ENCODE measurements at regions not wholly inside any gene's neighbourhood (a gene's known extent, or its start where the extent isn't known, plus 50 kb on each side); places are given as distances from the start of the nearest gene placed in this dataset.

GRCh38 chr2:12795851-12796250, 79.1 kb downstream of the TRIB2 start:
- Mint-ChIP-seq H3K9me3 (no peaks in the 10 kb centered on the region), H3K4me3 (no peak overlapping the region), H3K27me3 (ENCODE audit: insufficient read depth) (no peaks in the 10 kb centered on the region), H3K4me1 (ENCODE audit: low read depth) (peaks cover 15% of the 10 kb centered on the region), H3K36me3 (ENCODE audit: low read depth) (peaks cover 5% of the 10 kb centered on the region), H3K27ac (no peak overlapping the region)
- TF ChIP-seq, protein P1, sequence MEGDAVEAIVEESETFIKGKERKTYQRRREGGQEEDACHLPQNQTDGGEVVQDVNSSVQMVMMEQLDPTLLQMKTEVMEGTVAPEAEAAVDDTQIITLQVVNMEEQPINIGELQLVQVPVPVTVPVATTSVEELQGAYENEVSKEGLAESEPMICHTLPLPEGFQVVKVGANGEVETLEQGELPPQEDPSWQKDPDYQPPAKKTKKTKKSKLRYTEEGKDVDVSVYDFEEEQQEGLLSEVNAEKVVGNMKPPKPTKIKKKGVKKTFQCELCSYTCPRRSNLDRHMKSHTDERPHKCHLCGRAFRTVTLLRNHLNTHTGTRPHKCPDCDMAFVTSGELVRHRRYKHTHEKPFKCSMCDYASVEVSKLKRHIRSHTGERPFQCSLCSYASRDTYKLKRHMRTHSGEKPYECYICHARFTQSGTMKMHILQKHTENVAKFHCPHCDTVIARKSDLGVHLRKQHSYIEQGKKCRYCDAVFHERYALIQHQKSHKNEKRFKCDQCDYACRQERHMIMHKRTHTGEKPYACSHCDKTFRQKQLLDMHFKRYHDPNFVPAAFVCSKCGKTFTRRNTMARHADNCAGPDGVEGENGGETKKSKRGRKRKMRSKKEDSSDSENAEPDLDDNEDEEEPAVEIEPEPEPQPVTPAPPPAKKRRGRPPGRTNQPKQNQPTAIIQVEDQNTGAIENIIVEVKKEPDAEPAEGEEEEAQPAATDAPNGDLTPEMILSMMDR (IDR thresholded peaks at IDR 0.05): no peak
- no peak for DNase-seq

DNA sequence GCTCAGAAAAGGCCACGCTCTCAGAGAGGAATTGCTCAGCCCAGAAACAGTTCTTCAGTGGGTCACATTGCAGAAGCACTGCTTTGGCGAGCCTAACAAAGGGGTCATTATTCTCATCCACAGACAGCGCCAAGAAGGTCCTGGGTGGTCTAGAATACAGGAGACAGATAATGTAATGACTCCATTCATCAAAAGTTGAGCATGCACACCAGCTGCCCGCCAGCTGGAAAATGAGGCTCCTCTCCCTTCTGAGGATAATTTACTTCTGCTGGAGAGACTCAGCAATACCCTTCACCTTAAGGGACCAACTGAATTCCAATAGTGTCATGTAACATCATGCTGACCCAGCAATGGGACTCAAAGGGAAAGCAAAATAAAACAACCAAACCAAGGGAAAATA, 79.9 kb downstream of the TRIB2 start:
- TF ChIP-seq, protein P1 (IDR thresholded peaks at IDR 0.05): no peak
- H3K36me3 Mint-ChIP-seq (ENCODE audit: low read depth): peaks cover 13% of the 10 kb centered on the region
- H3K27me3 Mint-ChIP-seq (ENCODE audit: insufficient read depth): no peaks in the 10 kb centered on the region
- H3K9me3 Mint-ChIP-seq: peaks cover 6% of the 10 kb centered on the region
- no peak for DNase-seq
- no peak overlapping the region for H3K27ac Mint-ChIP-seq
- no peak overlapping the region for H3K4me3 Mint-ChIP-seq
- peaks cover 15% of the 10 kb centered on the region for H3K4me1 Mint-ChIP-seq (ENCODE audit: low read depth)

DNA sequence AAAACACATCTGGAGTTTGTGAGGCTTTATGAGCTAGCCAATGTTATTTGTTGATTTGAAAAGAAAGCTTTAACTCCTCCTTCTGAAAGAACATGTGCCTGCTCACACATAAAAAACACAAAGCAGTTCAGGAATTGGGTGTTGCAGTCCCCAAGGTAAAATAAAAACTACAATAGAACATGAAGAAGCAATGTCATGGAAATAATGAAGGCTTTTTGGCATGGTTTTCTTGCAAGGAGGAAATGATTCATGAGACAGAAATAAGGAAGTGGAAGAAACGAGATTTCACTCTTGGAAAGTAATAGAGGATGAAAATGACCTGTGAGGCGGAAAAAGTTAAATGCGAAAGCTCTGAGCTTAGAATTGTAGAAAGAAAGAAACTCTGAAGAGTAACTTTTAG, 81.1 kb downstream of the TRIB2 start:
- peaks cover 20% of the 10 kb centered on the region for H3K4me1 Mint-ChIP-seq (ENCODE audit: low read depth)
- peak; percentile 13 for DNase-seq
- TF ChIP-seq, protein P1 (IDR thresholded peaks at IDR 0.05): no peak
- peaks cover 11% of the 10 kb centered on the region for H3K9me3 Mint-ChIP-seq
- peaks cover 19% of the 10 kb centered on the region for H3K36me3 Mint-ChIP-seq (ENCODE audit: low read depth)
- H3K27me3 Mint-ChIP-seq (ENCODE audit: insufficient read depth): no peaks in the 10 kb centered on the region
- no peak overlapping the region for H3K4me3 Mint-ChIP-seq
- peak overlapping the region; percentile 4 for H3K27ac Mint-ChIP-seq

DNA sequence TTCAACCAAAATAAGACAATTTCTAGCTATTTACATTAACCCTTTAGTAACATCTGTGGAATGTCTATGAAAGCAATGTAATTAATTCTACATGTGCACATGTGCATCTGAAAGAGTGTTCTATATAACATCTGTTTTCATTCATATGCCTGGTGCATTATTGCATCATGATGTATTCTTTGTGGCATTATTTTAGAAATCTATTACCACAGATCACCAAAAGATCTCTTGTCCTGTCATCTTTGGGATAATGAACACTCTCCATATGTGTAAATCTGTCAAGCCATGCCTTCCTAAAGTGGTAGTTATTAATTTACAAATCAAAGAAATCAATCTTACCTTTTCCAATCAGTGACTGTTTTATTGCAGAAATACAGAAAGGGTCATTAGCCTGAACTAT, 86.9 kb downstream of the TRIB2 start:
- TF ChIP-seq, protein P1 (IDR thresholded peaks at IDR 0.05): no peak
- H3K36me3 Mint-ChIP-seq (ENCODE audit: low read depth): peaks cover 19% of the 10 kb centered on the region
- H3K9me3 Mint-ChIP-seq: peaks cover 11% of the 10 kb centered on the region
- H3K4me1 Mint-ChIP-seq (ENCODE audit: low read depth): peaks cover 47% of the 10 kb centered on the region
- H3K27me3 Mint-ChIP-seq (ENCODE audit: insufficient read depth): no peaks in the 10 kb centered on the region; the same call in none of the 2 replicates
- no peak overlapping the region for H3K4me3 Mint-ChIP-seq
- no peak for DNase-seq
- H3K27ac Mint-ChIP-seq: no peak overlapping the region

DNA sequence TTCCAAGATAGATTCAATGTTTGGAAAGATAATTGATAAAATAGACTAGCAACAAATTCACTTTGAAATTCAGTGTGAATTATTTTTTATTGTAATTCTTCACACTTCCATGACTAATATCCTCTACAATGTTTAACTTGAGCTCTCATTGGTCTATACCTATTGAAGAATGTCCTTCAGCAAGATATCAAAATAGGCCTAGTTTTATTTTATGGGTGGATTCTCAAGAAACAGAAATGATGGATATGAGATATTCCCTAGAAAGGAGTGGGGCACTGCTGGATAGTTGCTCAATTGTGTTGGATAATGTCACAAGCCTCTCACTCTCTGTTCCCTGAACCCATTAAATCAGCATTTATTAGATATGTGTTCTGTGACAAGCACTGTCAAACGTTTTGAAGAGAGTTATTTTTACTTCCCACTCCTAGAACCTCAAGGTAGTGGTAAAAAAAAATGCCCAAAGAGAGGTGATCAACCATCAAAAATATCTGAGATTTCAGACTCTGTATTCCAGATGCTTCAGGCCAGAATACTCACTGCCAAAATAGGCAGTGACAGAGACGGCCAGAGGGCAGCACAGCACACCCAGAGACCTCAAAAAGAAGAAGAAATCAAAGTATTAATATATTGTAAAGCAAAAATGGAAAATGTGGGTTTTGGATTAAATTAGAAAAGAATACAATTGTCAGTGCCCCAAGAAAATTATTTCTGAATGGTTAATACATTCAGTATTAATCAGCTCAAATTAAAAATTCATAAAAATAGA, 87.5 kb downstream of the TRIB2 start:
- Mint-ChIP-seq H3K4me3 (no peak overlapping the region), H3K36me3 (ENCODE audit: low read depth) (peaks cover 19% of the 10 kb centered on the region), H3K9me3 (peaks cover 11% of the 10 kb centered on the region), H3K27ac (no peak overlapping the region), H3K27me3 (ENCODE audit: insufficient read depth) (no peaks in the 10 kb centered on the region; the same call in none of the 2 replicates), H3K4me1 (ENCODE audit: low read depth) (peaks cover 52% of the 10 kb centered on the region)
- no peak for DNase-seq
- TF ChIP-seq, protein P1 (IDR thresholded peaks at IDR 0.05): no peak; the same call in 1 of the 2 replicates
